ENCODE measurements at regions not wholly inside any gene's neighbourhood (a gene's known extent, or its start where the extent isn't known, plus 50 kb on each side); places are given as distances from the start of the nearest gene placed in this dataset.

DNA sequence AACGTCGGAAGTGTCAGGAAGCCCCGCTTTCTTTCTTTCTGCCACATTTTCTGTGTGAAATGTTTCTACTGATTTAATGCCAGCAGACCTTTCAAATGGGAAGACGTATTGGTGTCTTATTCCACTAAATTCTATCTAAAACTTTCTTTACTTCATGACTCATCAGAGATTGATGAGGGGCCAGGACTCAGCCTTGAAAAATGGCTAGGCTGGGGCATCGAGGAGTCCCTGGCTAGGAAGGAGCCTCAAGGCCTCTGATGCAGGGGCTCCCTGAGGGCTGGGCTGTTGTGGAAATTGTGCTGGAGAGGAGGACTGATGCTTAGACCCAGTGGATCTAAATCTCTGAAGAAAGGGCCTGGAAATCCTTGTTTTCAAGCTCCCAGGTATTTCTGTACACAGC lies 192.8 kb upstream of the PDE10A start:
- DNase-seq (ENCODE audit: insufficient read length, low spot score, missing footprints), result no peak
- no peak overlapping the region for H3K4me2 ChIP-seq (ENCODE audit: insufficient read depth, low read length)
- TF ChIP-seq, protein P1, sequence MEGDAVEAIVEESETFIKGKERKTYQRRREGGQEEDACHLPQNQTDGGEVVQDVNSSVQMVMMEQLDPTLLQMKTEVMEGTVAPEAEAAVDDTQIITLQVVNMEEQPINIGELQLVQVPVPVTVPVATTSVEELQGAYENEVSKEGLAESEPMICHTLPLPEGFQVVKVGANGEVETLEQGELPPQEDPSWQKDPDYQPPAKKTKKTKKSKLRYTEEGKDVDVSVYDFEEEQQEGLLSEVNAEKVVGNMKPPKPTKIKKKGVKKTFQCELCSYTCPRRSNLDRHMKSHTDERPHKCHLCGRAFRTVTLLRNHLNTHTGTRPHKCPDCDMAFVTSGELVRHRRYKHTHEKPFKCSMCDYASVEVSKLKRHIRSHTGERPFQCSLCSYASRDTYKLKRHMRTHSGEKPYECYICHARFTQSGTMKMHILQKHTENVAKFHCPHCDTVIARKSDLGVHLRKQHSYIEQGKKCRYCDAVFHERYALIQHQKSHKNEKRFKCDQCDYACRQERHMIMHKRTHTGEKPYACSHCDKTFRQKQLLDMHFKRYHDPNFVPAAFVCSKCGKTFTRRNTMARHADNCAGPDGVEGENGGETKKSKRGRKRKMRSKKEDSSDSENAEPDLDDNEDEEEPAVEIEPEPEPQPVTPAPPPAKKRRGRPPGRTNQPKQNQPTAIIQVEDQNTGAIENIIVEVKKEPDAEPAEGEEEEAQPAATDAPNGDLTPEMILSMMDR (IDR thresholded peaks at IDR 0.05; ENCODE audit: extremely low read depth, low read depth, low read length), result no peak
- H3K27ac ChIP-seq (ENCODE audit: low read depth, low read length), result no peak overlapping the region
- no peak overlapping the region for H2AFZ ChIP-seq (ENCODE audit: low read length)
- H3K36me3 ChIP-seq (ENCODE audit: insufficient read depth, low read length), result no peaks in the 10 kb centered on the region
- H4K20me1 ChIP-seq (ENCODE audit: insufficient read depth, low read length), result no peaks in the 10 kb centered on the region
- no peaks in the 10 kb centered on the region for H3K27me3 ChIP-seq (ENCODE audit: insufficient read depth, low read length)
- no peaks in the 10 kb centered on the region for H3K79me2 ChIP-seq (ENCODE audit: insufficient read depth, low read length)
- H3K4me3 ChIP-seq (ENCODE audit: insufficient read depth, low read length), result no peak overlapping the region
- no peaks in the 10 kb centered on the region for H3K4me1 ChIP-seq (ENCODE audit: insufficient read depth, low read length)
- no peaks in the 10 kb centered on the region for H3K9me3 ChIP-seq (ENCODE audit: low read depth, low read length)

DNA sequence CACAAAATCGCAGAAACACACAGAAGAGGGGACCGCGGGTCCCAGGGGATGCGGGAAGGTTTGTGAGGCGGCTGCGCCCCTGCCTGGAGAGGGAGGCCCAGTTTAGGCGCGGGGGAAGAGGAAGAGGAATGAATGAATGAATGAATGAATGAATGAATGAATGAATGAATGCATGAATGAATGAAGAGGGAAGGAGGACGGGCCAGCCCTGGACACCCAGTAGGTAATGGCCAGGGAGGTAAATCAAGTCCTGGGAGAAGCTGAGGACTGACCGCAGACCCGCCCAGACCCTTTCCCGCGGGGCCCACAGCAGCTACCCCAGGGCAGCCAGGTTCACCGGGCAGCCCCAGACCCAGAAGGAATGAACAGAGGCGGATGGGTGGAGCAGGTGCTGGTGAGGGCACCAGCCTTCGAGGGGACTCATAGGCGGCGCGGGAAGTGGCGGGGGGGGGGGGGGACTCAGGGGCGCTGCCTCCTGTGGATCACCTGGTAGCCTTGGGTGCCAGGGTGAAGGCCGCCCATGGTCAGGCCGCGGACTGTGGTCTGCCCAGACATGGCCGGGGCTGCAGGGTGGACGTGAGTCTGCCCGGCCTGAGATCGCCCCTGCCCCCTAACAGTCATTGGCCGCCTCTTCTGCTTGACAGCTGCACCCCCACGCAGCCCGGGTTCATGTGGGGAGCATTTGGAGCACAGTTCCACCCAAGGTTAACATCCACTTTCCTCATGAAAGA lies 192.0 kb upstream of the PDE10A start:
- H3K79me2 ChIP-seq (ENCODE audit: insufficient read depth, low read length), result no peaks in the 10 kb centered on the region
- no peaks in the 10 kb centered on the region for H3K9me3 ChIP-seq (ENCODE audit: low read depth, low read length)
- H3K27ac ChIP-seq (ENCODE audit: low read depth, low read length), result no peak overlapping the region
- H2AFZ ChIP-seq (ENCODE audit: low read length), result no peak overlapping the region
- no peak overlapping the region for H3K4me2 ChIP-seq (ENCODE audit: insufficient read depth, low read length)
- TF ChIP-seq, protein P1 (IDR thresholded peaks at IDR 0.05; ENCODE audit: extremely low read depth, low read depth, low read length), result no peak
- H3K4me3 ChIP-seq (ENCODE audit: insufficient read depth, low read length), result no peak overlapping the region
- no peaks in the 10 kb centered on the region for H3K4me1 ChIP-seq (ENCODE audit: insufficient read depth, low read length)
- DNase-seq (ENCODE audit: insufficient read length, low spot score, missing footprints), result no peak
- H3K36me3 ChIP-seq (ENCODE audit: insufficient read depth, low read length), result no peaks in the 10 kb centered on the region
- no peaks in the 10 kb centered on the region for H4K20me1 ChIP-seq (ENCODE audit: insufficient read depth, low read length)
- no peaks in the 10 kb centered on the region for H3K27me3 ChIP-seq (ENCODE audit: insufficient read depth, low read length)

DNA sequence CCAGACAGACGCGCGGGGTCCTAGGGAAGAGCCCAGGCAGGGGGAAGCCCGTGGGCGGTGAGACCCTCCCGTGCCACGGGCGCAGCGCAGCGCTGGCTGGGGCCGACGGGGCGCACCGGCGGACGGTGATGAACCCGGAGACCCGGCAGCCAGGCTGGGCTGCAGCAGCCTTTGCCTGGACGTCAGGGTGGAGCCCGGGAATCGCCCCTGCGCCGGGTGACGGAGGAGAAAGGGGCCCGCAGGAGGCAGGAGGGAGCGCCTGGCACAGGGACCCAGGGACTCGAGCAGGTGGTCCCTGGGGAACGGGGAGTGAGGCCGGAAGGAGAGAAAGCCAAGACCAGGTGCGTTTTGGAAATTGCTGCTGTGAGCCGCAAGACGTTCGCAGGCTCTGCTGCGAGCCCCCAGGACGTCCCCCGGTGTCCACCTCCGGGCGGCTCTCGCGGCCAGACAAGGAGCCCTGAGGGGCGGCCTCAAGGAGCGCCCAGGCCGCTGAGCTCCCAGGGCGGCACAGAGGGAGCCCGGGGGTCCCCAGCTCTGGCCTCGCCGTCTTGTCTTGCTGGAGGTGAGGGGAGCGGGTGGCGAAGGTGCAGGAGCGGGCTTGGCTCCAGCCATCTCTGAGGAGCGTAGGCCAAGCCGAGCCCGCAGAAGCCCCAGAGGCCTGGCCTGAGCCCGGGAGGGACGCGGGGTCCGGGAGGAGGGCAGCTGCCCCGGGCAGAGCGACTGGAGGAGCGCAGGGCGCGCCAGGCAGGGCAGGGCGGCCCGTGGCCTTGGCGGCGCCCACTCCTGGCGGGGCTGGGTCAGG lies 191.2 kb upstream of the PDE10A start:
- Histone ChIP-seq H3K79me2 (ENCODE audit: insufficient read depth, low read length) (no peaks in the 10 kb centered on the region), H3K4me1 (ENCODE audit: insufficient read depth, low read length) (no peaks in the 10 kb centered on the region), H3K36me3 (ENCODE audit: insufficient read depth, low read length) (no peaks in the 10 kb centered on the region), H4K20me1 (ENCODE audit: insufficient read depth, low read length) (no peaks in the 10 kb centered on the region), H3K4me3 (ENCODE audit: insufficient read depth, low read length) (no peak overlapping the region), H3K27ac (ENCODE audit: low read depth, low read length) (no peak overlapping the region), H3K27me3 (ENCODE audit: insufficient read depth, low read length) (no peaks in the 10 kb centered on the region), H3K9me3 (ENCODE audit: low read depth, low read length) (no peaks in the 10 kb centered on the region), H2AFZ (ENCODE audit: low read length) (no peak overlapping the region), H3K4me2 (ENCODE audit: insufficient read depth, low read length) (no peak overlapping the region)
- TF ChIP-seq, protein P1 (IDR thresholded peaks at IDR 0.05; ENCODE audit: extremely low read depth, low read depth, low read length), result no peak
- no peak for DNase-seq (ENCODE audit: insufficient read length, low spot score, missing footprints)

DNA sequence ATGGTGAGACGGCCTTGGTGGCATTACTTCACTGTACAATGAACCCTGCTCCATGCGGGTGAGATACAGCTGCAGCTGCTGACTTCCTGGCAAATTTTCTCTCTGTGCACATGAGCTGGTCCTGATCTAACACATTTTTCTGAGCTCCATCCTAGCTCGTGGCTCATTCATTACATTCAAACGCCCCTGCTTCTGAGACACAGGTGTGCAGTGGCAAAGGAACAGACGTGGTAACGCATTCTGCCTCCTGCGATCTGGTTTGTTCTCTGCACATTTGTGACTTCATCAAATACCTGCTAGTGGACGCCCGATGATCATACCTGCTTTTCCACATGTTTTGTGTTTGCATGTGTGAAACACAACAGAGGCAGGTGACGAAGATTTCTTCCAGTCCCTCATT lies 189.6 kb upstream of the PDE10A start:
- no peaks in the 10 kb centered on the region for H3K9me3 ChIP-seq (ENCODE audit: low read depth, low read length)
- H3K4me1 ChIP-seq (ENCODE audit: insufficient read depth, low read length), result no peaks in the 10 kb centered on the region
- DNase-seq (ENCODE audit: insufficient read length, low spot score, missing footprints), result no peak
- H3K4me3 ChIP-seq (ENCODE audit: insufficient read depth, low read length), result no peak overlapping the region
- TF ChIP-seq, protein P1 (IDR thresholded peaks at IDR 0.05; ENCODE audit: extremely low read depth, low read depth, low read length), result no peak
- H3K79me2 ChIP-seq (ENCODE audit: insufficient read depth, low read length), result no peaks in the 10 kb centered on the region
- no peaks in the 10 kb centered on the region for H3K36me3 ChIP-seq (ENCODE audit: insufficient read depth, low read length)
- H3K27me3 ChIP-seq (ENCODE audit: insufficient read depth, low read length), result no peaks in the 10 kb centered on the region
- H3K4me2 ChIP-seq (ENCODE audit: insufficient read depth, low read length), result no peak overlapping the region
- no peaks in the 10 kb centered on the region for H4K20me1 ChIP-seq (ENCODE audit: insufficient read depth, low read length)
- no peak overlapping the region for H2AFZ ChIP-seq (ENCODE audit: low read length)
- no peak overlapping the region for H3K27ac ChIP-seq (ENCODE audit: low read depth, low read length)

All from osteoblast (primary cell).